GM21723 (cell line): ENCODE measurements at regions not wholly inside any gene's neighbourhood (a gene's known extent, or its start where the extent isn't known, plus 50 kb on each side); places are given as distances from the start of the nearest gene placed in this dataset.
"Not testable (repeated sequence)": the region's sequence is repeated elsewhere in the genome, so short reads cannot be mapped to it uniquely, and the experiment has no call there.

Experiments used
- ATAC-seq: cut with Tn5 transposase; IDR thresholded peaks from one replicate; pipeline ENCODE4 v1.9.1; 2021; ENCODE audit warnings: mild to moderate bottlenecking, moderate library complexity; ENCODE audit not compliant: unreplicated experiment

GRCh38 chrX:129086802-129087201 lies 436.5 kb downstream of the SMARCA1 start:
- no peak for ATAC-seq

GRCh38 chrX:129084291-129084690 lies 439.0 kb downstream of the SMARCA1 start:
- ATAC-seq: not testable (repeated sequence)

GRCh38 chrX:129077424-129078170 lies 445.7 kb downstream of the SMARCA1 start:
- no peak for ATAC-seq

GRCh38 chrX:129071390-129071789 lies 451.9 kb downstream of the SMARCA1 start:
- ATAC-seq: no peak

GRCh38 chrX:129065895-129066294 lies 457.4 kb downstream of the SMARCA1 start:
- no peak for ATAC-seq

- no peak for ATAC-seq
Observed at GRCh38 chrX:129058405-129058804, 464.9 kb downstream of the SMARCA1 start.

- no peak for ATAC-seq
Observed at GRCh38 chrX:129043138-129043537, 480.2 kb downstream of the SMARCA1 start.

- ATAC-seq: no peak
Observed at GRCh38 chrX:129041319-129041718, 482.0 kb downstream of the SMARCA1 start.

- no peak for ATAC-seq
Observed at GRCh38 chrX:129040124-129040523, 483.2 kb downstream of the SMARCA1 start.

GRCh38 chrX:129039176-129039575 lies 484.1 kb downstream of the SMARCA1 start:
- ATAC-seq: no peak

- ATAC-seq: no peak
Observed at GRCh38 chrX:129037389-129037788, 485.9 kb downstream of the SMARCA1 start.

GRCh38 chrX:129035180-129035579 lies 488.1 kb downstream of the SMARCA1 start:
- ATAC-seq: no peak

GRCh38 chrX:129034196-129034595 lies 489.1 kb downstream of the SMARCA1 start:
- no peak for ATAC-seq

- ATAC-seq: no peak
Observed at GRCh38 chrX:129026202-129026601, 497.1 kb downstream of the SMARCA1 start.

- ATAC-seq: no peak
Observed at GRCh38 chrX:129025376-129025775, 497.9 kb downstream of the SMARCA1 start.

- no peak for ATAC-seq
Observed at GRCh38 chrX:129019412-129019811, 503.9 kb downstream of the SMARCA1 start.

- no peak for ATAC-seq
Observed at GRCh38 chrX:129015381-129015780, 507.9 kb downstream of the SMARCA1 start.

GRCh38 chrX:129013574-129013973 lies 509.7 kb downstream of the SMARCA1 start:
- ATAC-seq: no peak

- no peak for ATAC-seq
Observed at GRCh38 chrX:129007631-129008030, 515.7 kb downstream of the SMARCA1 start.

GRCh38 chrX:129006491-129006890 lies 516.8 kb downstream of the SMARCA1 start:
- ATAC-seq: no peak

- ATAC-seq: no peak
Observed at GRCh38 chrX:129000797-129001196, 522.5 kb downstream of the SMARCA1 start.

GRCh38 chrX:129000018-129000417 lies 523.3 kb downstream of the SMARCA1 start:
- no peak for ATAC-seq
